ENCODE measurements at regions not wholly inside any gene's neighbourhood (a gene's known extent, or its start where the extent isn't known, plus 50 kb on each side); places are given as distances from the start of the nearest gene placed in this dataset.

DNA sequence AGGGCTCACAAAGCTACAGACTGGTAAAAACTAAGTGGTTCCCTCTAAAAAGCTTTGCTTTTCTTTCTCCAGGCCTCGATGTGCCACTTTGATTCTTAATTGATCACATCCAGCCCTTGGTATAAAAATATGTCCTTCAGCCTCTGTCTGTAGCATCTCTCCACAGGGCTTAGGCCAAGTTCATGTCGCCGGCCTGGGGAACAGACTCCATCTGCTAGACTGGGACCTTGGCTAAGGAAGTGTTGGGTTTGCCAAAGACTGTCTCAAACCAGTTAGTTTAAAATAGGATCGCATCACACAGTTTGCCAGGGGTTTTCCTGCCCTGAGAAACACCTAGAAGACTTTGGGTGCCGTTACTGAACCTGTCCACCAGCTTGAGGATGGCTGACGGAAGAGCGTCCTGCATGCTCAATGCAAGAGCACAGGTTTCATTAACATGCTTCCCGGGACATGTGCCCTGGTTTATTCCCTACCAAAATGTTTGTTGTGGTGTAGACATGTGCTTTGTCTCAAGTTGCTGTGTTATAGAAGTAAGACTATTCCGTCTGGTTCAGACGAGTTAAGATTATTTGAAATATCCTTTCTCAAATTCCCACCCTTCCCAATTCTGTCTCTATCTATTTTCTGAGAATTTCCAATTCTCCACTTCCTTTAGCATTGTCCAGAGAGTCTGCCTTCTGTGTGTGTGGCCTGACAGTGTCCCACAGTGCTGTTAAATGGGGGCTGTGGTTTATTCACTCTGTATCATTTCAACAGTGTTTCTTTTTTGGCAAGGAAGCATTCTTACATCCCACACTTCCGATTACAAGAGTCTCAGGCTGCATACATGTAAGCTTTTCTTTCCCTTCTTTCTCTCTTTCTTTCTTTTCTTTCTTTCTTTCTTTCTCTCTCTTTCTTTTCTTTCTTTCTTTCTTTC is 334.7 kb downstream of the INHBA start:
- POLR2A ChIA-PET (ENCODE audit: low non-redundant PET) = no interaction called here
- no peak overlapping the region for H3K27ac ChIP-seq
- no peak for TF ChIP-seq CTCF (conservative IDR thresholded peaks at IDR 0.05; ENCODE audit: low read depth)
- DNase-seq (ENCODE audit: low spot score) = no peak
- CTCF ChIA-PET = no interaction called here

DNA sequence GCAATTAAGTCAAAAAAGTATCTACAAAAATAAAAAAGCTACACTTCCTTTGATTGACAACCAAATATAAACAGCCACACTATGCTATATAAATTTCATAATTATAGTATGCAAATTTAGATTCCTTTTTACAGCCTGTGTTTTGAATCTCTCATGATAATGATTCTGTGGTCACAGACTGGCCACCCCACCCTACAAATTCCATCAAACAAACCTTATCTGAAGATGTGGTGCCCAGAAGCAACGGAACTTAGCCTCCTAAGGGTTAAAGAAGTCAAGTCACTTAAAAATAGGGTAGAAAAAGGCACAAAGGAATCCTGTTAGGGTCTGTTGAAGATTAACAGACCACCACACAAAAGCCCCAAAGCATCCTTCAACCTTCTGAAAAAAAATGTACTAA is 351.8 kb downstream of the INHBA start:
- TF ChIP-seq CTCF (conservative IDR thresholded peaks at IDR 0.05; ENCODE audit: low read depth) = no peak
- POLR2A ChIA-PET (ENCODE audit: low non-redundant PET) = no interaction called here
- CTCF ChIA-PET = no interaction called here
- DNase-seq (ENCODE audit: low spot score) = no peak
- H3K27ac ChIP-seq = no peak overlapping the region

- DNase-seq (ENCODE audit: low spot score) = no peak
- TF ChIP-seq CTCF (conservative IDR thresholded peaks at IDR 0.05; ENCODE audit: low read depth) = no peak
- POLR2A ChIA-PET (ENCODE audit: low non-redundant PET) = no interaction called here
- H3K27ac ChIP-seq = no peak overlapping the region
- CTCF ChIA-PET = interaction anchor here (0.7 kb wide), 1 partner anchor 1080 kb away, joined by 3 read pairs; no protein-coding TSS in a partner anchor
Observed at GRCh38 chr7:41346878-41347277, 356.0 kb downstream of the INHBA start.

DNA sequence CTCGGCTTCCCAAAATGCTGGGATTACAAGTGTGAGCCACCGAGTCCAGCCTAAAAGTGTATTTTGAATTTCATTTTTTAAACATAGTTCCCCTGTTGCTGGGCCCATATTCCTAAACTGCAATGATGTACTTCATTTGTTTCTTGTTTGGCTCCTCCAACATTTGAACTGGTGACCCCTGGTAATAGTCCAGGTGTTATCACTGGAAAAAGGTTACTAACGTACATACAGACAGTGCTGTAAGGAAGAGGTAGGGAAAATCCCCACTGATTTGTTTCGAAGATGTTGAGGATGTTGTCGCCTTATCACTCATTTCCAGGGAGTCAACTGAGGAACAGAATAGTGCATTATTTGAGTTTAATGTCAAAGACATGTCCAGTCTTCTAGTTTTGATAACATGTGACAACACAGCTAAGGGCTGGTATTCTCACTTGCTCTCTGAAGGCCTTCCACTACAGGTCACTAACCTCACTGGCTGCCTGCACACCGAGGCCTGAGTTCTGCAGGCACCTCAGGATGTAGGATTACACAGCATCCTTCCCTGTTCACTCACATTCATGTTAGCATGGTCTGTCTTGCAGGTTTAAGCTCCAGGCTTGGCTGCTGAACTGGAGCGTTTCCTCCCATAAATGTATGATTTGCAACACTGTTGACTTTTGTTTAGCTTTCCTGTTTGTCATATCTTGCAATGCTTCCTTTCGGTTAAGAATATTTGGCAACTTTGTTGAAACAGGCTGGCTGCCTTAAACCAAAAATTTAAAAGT is 362.8 kb downstream of the INHBA start:
- POLR2A ChIA-PET (ENCODE audit: low non-redundant PET) = no interaction called here
- CTCF ChIA-PET = interaction anchor here (0.6 kb wide), 1 partner anchor 114 kb away, joined by 4 read pairs; no protein-coding TSS in a partner anchor
- DNase-seq (ENCODE audit: low spot score) = no peak
- no peak for TF ChIP-seq CTCF (conservative IDR thresholded peaks at IDR 0.05; ENCODE audit: low read depth)
- no peak overlapping the region for H3K27ac ChIP-seq

DNA sequence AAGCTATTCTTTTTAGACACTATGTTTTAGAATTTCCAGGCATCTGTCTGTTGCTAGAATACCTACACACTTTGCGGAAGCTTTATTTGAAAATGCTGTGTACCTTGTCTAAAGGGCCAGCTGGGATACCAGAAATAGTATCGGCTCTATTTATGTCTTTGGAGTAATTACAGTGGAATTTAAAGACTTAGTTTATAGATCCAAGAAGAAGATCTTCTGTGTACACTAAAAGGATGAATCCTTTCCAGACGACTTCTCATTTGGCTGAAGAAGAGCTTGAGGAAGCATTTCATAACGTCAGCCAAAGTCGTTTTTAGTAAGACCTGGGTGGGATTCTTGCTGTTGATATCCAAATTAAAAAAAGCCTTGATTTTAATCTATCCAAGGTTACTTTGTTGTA is 365.9 kb downstream of the INHBA start:
- TF ChIP-seq CTCF (conservative IDR thresholded peaks at IDR 0.05; ENCODE audit: low read depth) = no peak
- ChIA-PET CTCF (interaction anchor here (0.8 kb wide), 1 partner anchor 173 kb away, joined by 3 read pairs; no protein-coding TSS in a partner anchor), POLR2A (ENCODE audit: low non-redundant PET) (no interaction called here)
- no peak for DNase-seq (ENCODE audit: low spot score)
- H3K27ac ChIP-seq = no peak overlapping the region

DNA sequence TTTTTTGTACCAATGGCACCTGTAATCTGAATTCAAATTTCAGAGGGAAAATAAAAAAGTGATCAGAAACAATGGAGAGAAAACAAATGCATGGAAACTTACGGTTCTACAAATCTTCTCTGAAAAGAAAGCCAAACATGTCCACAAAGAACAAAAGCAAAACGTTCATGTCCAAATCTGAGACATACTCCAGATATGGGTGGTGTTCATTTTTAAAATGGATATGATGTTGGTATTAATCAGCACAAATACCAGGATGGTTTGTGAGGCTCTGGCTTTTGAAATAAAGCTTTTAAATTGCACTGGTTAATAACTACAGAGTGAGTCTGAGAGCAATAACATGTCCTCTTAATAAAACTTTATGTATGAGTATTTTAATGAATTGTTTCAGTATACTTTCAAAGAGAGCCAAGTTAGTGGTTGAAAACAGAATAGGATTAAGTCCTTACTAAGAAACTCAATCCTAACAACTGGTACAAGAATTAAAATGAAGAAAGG is 366.4 kb downstream of the INHBA start:
- H3K27ac ChIP-seq = no peak overlapping the region
- POLR2A ChIA-PET (ENCODE audit: low non-redundant PET) = no interaction called here

More for the DNA sequence above, 366.4 kb downstream of the INHBA start:
- DNase-seq (ENCODE audit: low spot score) = no peak
- CTCF ChIA-PET = no interaction called here
- no peak for TF ChIP-seq CTCF (conservative IDR thresholded peaks at IDR 0.05; ENCODE audit: low read depth)
